ENCODE measurements at regions not wholly inside any gene's neighbourhood (a gene's known extent, or its start where the extent isn't known, plus 50 kb on each side); places are given as distances from the start of the nearest gene placed in this dataset.
"Not testable (repeated sequence)": the region's sequence is repeated elsewhere in the genome, so short reads cannot be mapped to it uniquely, and the experiment has no call there.

GRCh38 chr6:164628302-164628931, 681.0 kb downstream of the C6orf118 start:
- no peak overlapping the region for H3K4me3 Mint-ChIP-seq

GRCh38 chr6:164616917-164617524, 692.4 kb downstream of the C6orf118 start:
- no peaks in the 10 kb centered on the region for H3K36me3 ChIP-seq (ENCODE audit: insufficient read depth, low read length)
- no peak for TF ChIP-seq CTCF (IDR thresholded peaks at IDR 0.05)
- H3K27ac ChIP-seq (ENCODE audit: low read depth in 1 of 2, low read length in 2 of 2), result no peak overlapping the region
- intact Hi-C loops (cut with DNase I, micrococcal nuclease), result no loop called here
- H3K9me3 ChIP-seq (ENCODE audit: control insufficient read depth in 1 of 2, insufficient read depth in 1 of 2, low read length in 2 of 2), result no peaks in the 10 kb centered on the region
- POLR2A ChIA-PET, result no interaction called here
- H3K27me3 ChIP-seq (ENCODE audit: control insufficient read depth in 1 of 2, insufficient read depth in 2 of 2, low read length in 2 of 2), result no peaks in the 10 kb centered on the region
- H3K27me3 Mint-ChIP-seq, result no peaks in the 10 kb centered on the region
- no peak for ATAC-seq (ENCODE audit: poor library complexity)
- no peak for DNase-seq
- no peak overlapping the region for H3K27ac Mint-ChIP-seq
- H3K4me3 Mint-ChIP-seq, result no peak overlapping the region
- H3K4me1 Mint-ChIP-seq (ENCODE audit: low read depth), result no peaks in the 10 kb centered on the region
- H3K9me3 Mint-ChIP-seq, result peaks cover 8% of the 10 kb centered on the region
- no peak overlapping the region for H3K4me3 ChIP-seq (ENCODE audit: low read length)
- H3K4me1 ChIP-seq (ENCODE audit: insufficient read depth, low read length), result no peaks in the 10 kb centered on the region
- CTCF ChIA-PET, result no interaction called here
- no peaks in the 10 kb centered on the region for H3K36me3 Mint-ChIP-seq (ENCODE audit: low read depth)

More at GRCh38 chr6:164628302-164628931, 681.0 kb downstream of the C6orf118 start:
- no peaks in the 10 kb centered on the region for H3K4me1 ChIP-seq (ENCODE audit: insufficient read depth, low read length)
- Mint-ChIP-seq H3K27me3 (no peaks in the 10 kb centered on the region), H3K36me3 (ENCODE audit: low read depth) (no peaks in the 10 kb centered on the region), H3K9me3 (peaks cover 3% of the 10 kb centered on the region), H3K4me1 (ENCODE audit: low read depth) (no peaks in the 10 kb centered on the region), H3K27ac (no peak overlapping the region)
- peaks cover 0 to 4% of the 10 kb centered on the region in 2 experiments for H3K9me3 ChIP-seq (ENCODE audit: control insufficient read depth in 1 of 2, insufficient read depth in 1 of 2, low read length in 2 of 2)
- POLR2A ChIA-PET, result no interaction called here
- no peaks in the 10 kb centered on the region for H3K27me3 ChIP-seq (ENCODE audit: control insufficient read depth in 1 of 2, insufficient read depth in 2 of 2, low read length in 2 of 2)
- no peaks in the 10 kb centered on the region for H3K36me3 ChIP-seq (ENCODE audit: insufficient read depth, low read length)
- no peak overlapping the region for H3K4me3 ChIP-seq (ENCODE audit: low read length)
- intact Hi-C loops (cut with DNase I, micrococcal nuclease), result no loop called here
- no peak for TF ChIP-seq CTCF (IDR thresholded peaks at IDR 0.05)
- DNase-seq (peak in 1 of 14 experiments; percentile 9), ATAC-seq (ENCODE audit: poor library complexity) (no peak)
- no peak overlapping the region for H3K27ac ChIP-seq (ENCODE audit: low read depth in 1 of 2, low read length in 2 of 2)
- CTCF ChIA-PET, result no interaction called here

DNA sequence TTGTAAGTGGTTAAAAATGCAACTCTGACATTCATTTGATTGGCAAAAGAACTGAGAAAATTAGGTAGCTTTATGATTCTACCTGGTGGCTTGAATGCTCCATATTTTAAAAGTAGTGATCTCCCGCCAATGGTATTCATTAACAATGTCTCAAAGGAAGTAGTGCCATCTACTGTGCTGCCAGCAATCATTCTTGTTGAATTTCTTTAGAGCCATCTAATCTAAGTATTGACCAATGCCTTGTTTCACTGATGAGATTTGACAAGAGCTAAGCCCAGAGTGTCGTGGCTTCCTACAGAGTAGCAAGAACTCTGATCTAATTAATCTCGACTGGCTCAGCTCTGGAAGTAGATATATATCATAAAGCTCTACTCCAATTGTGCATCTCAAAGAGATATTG, 696.7 kb downstream of the C6orf118 start:
- H3K4me1 Mint-ChIP-seq (ENCODE audit: low read depth), result no peaks in the 10 kb centered on the region
- Histone ChIP-seq H3K4me3 (ENCODE audit: low read length) (no peak overlapping the region), H3K36me3 (ENCODE audit: insufficient read depth, low read length) (no peaks in the 10 kb centered on the region), H3K9me3 (ENCODE audit: control insufficient read depth in 1 of 2, insufficient read depth in 1 of 2, low read length in 2 of 2) (peaks cover 0 to 4% of the 10 kb centered on the region in 2 experiments), H3K27ac (ENCODE audit: low read depth in 1 of 2, low read length in 2 of 2) (no peak overlapping the region), H3K4me1 (ENCODE audit: insufficient read depth, low read length) (no peaks in the 10 kb centered on the region), H3K27me3 (ENCODE audit: control insufficient read depth in 1 of 2, insufficient read depth in 2 of 2, low read length in 2 of 2) (no peaks in the 10 kb centered on the region)
- DNase-seq, result no peak
- CTCF ChIA-PET, result no interaction called here
- no peaks in the 10 kb centered on the region for H3K27me3 Mint-ChIP-seq
- no peak overlapping the region for H3K27ac Mint-ChIP-seq
- H3K9me3 Mint-ChIP-seq, result peaks cover 8% of the 10 kb centered on the region
- no peak overlapping the region for H3K4me3 Mint-ChIP-seq
- POLR2A ChIA-PET, result no interaction called here
- intact Hi-C loops (cut with DNase I, micrococcal nuclease), result no loop called here
- no peaks in the 10 kb centered on the region for H3K36me3 Mint-ChIP-seq (ENCODE audit: low read depth)
- no peak for TF ChIP-seq CTCF (IDR thresholded peaks at IDR 0.05)
- ATAC-seq (ENCODE audit: poor library complexity), result no peak

DNA sequence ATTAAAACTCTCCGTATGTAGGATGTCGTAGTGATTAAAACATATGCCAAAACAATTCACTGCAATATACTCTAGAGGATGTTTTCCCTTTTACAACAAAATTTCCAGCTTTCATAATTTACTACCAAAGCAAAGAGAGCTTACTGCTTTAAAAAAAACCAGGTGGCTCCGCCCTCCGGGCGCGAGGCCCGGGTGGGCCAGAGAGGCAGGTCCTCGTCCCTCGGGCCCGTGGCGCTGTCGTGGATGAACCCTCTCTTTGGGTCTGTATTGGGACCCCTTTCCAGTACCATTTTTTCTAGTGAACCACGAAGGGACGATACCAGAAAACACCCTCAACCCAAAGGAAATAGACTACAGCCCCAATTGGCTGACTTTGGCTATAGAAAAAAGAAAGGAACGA, 698.5 kb downstream of the C6orf118 start:
- DNase-seq; intact Hi-C loops (cut with DNase I, micrococcal nuclease); H3K27me3 ChIP-seq (ENCODE audit: control insufficient read depth in 1 of 2, insufficient read depth in 2 of 2, low read length in 2 of 2); H3K27me3 Mint-ChIP-seq; H3K36me3 Mint-ChIP-seq (ENCODE audit: low read depth); H3K4me3 ChIP-seq (ENCODE audit: low read length); H3K9me3 ChIP-seq (ENCODE audit: control insufficient read depth in 1 of 2, insufficient read depth in 1 of 2, low read length in 2 of 2); H3K4me1 Mint-ChIP-seq (ENCODE audit: low read depth); H3K4me1 ChIP-seq (ENCODE audit: insufficient read depth, low read length); H3K4me3 Mint-ChIP-seq; H3K36me3 ChIP-seq (ENCODE audit: insufficient read depth, low read length); H3K9me3 Mint-ChIP-seq; POLR2A ChIA-PET; H3K27ac Mint-ChIP-seq; CTCF ChIA-PET; H3K27ac ChIP-seq (ENCODE audit: low read depth in 1 of 2, low read length in 2 of 2): not testable (repeated sequence)
- ATAC-seq (ENCODE audit: poor library complexity), result peak; percentile 61

- H3K4me3 Mint-ChIP-seq; H3K27ac Mint-ChIP-seq; intact Hi-C loops (cut with DNase I, micrococcal nuclease); H3K27me3 Mint-ChIP-seq; H3K9me3 Mint-ChIP-seq; H3K4me1 ChIP-seq (ENCODE audit: insufficient read depth, low read length); CTCF ChIA-PET; ATAC-seq (ENCODE audit: poor library complexity); H3K4me3 ChIP-seq (ENCODE audit: low read length); H3K4me1 Mint-ChIP-seq (ENCODE audit: low read depth); H3K9me3 ChIP-seq (ENCODE audit: control insufficient read depth in 1 of 2, insufficient read depth in 1 of 2, low read length in 2 of 2); H3K27ac ChIP-seq (ENCODE audit: low read depth in 1 of 2, low read length in 2 of 2); H3K36me3 Mint-ChIP-seq (ENCODE audit: low read depth); H3K27me3 ChIP-seq (ENCODE audit: control insufficient read depth in 1 of 2, insufficient read depth in 2 of 2, low read length in 2 of 2); DNase-seq; H3K36me3 ChIP-seq (ENCODE audit: insufficient read depth, low read length); POLR2A ChIA-PET: not testable (repeated sequence)
Observed at GRCh38 chr6:164602415-164602814, 707.0 kb downstream of the C6orf118 start.

Data from CD4-positive, alpha-beta T cell (primary cell).